ENCODE measurements at regions not wholly inside any gene's neighbourhood (a gene's known extent, or its start where the extent isn't known, plus 50 kb on each side); places are given as distances from the start of the nearest gene placed in this dataset.

GRCh38 chr4:54806351-54806750, 148.6 kb downstream of the KIT start:
- Histone ChIP-seq H3K9ac (ENCODE audit: low read length) (no peak overlapping the region), H3K4me1 (ENCODE audit: control insufficient read depth, low read depth, low read length) (no peaks in the 10 kb centered on the region), H3K9me3 (ENCODE audit: control insufficient read depth, low read depth, low read length) (peaks cover 4% of the 10 kb centered on the region), H3K36me3 (ENCODE audit: control insufficient read depth, low read depth, low read length) (no peaks in the 10 kb centered on the region), H3K27ac (ENCODE audit: low read length) (no peak overlapping the region), H3K4me3 (ENCODE audit: low read length) (no peak overlapping the region), H3K27me3 (ENCODE audit: control insufficient read depth, insufficient read depth, low read length) (no peaks in the 10 kb centered on the region)

DNA sequence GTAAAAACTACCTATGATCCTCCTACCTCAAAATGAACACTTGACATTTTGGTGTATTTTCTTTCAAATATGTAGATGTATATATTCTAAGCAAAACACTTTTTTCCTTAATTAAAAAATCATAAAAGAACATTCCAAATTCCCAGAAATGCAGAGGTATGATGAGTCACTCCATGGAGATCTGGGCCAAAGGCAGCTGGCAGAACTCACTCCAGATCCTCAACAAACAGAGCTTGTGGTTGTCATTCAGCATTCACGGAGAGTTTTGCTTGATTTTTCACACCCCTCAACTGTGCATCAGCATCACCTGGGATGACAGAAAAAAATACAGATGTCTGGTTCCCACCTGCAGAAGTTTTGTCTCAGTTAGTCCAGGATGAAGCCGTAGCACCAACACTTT, 144.6 kb downstream of the KIT start:
- H3K4me1 ChIP-seq (ENCODE audit: control insufficient read depth, low read depth, low read length), result no peaks in the 10 kb centered on the region
- no peaks in the 10 kb centered on the region for H3K36me3 ChIP-seq (ENCODE audit: control insufficient read depth, low read depth, low read length)
- H3K27me3 ChIP-seq (ENCODE audit: control insufficient read depth, insufficient read depth, low read length), result no peaks in the 10 kb centered on the region
- no peak overlapping the region for H3K4me3 ChIP-seq (ENCODE audit: low read length)
- H3K27ac ChIP-seq (ENCODE audit: low read length), result no peak overlapping the region
- H3K9ac ChIP-seq (ENCODE audit: low read length), result no peak overlapping the region
- H3K9me3 ChIP-seq (ENCODE audit: control insufficient read depth, low read depth, low read length), result peaks cover 4% of the 10 kb centered on the region

DNA sequence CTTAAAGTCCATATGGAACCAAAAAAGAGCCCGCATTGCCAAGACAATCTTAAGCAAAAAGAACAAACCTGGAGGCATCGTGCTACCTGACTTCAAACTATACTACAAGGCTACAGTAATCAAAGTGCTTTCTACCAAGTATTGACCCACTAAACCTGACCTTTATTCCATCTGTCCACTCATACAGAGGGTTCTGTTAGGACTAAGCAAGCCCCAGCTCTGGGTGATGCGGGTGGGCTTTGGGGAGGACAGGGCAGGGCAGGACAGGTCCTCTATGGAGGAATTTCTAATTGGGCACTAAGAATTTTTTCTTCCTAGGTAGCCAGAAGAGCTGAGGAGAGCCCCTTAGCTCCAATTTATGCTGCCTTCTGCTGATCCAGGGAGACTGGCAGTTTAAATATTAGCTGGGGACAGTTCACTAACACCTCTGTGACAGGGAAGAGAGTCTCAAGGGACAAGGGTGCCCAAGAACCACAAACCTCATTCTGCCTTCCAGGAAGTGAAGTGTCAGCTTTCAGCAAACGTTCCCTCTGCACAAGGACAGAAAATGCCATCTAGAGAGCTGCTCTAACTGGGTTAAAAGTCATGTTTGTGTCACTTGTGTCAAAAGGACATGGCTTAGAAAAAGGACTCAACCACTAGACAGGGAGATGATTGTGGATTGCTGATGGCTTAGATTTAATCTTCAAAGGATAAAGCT, 143.2 kb downstream of the KIT start:
- H3K27ac ChIP-seq (ENCODE audit: low read length), result no peak overlapping the region
- H3K9me3 ChIP-seq (ENCODE audit: control insufficient read depth, low read depth, low read length), result no peaks in the 10 kb centered on the region
- no peaks in the 10 kb centered on the region for H3K4me1 ChIP-seq (ENCODE audit: control insufficient read depth, low read depth, low read length)
- H3K9ac ChIP-seq (ENCODE audit: low read length), result no peak overlapping the region
- no peaks in the 10 kb centered on the region for H3K36me3 ChIP-seq (ENCODE audit: control insufficient read depth, low read depth, low read length)
- H3K4me3 ChIP-seq (ENCODE audit: low read length), result no peak overlapping the region
- no peaks in the 10 kb centered on the region for H3K27me3 ChIP-seq (ENCODE audit: control insufficient read depth, insufficient read depth, low read length)

- H3K9me3 ChIP-seq (ENCODE audit: control insufficient read depth, low read depth, low read length), result no peaks in the 10 kb centered on the region
- no peak overlapping the region for H3K9ac ChIP-seq (ENCODE audit: low read length)
- H3K36me3 ChIP-seq (ENCODE audit: control insufficient read depth, low read depth, low read length), result no peaks in the 10 kb centered on the region
- H3K27ac ChIP-seq (ENCODE audit: low read length), result no peak overlapping the region
- H3K27me3 ChIP-seq (ENCODE audit: control insufficient read depth, insufficient read depth, low read length), result no peaks in the 10 kb centered on the region
- H3K4me3 ChIP-seq (ENCODE audit: low read length), result no peak overlapping the region
- no peaks in the 10 kb centered on the region for H3K4me1 ChIP-seq (ENCODE audit: control insufficient read depth, low read depth, low read length)
Measured at GRCh38 chr4:54794579-54794978, 136.8 kb downstream of the KIT start.

DNA sequence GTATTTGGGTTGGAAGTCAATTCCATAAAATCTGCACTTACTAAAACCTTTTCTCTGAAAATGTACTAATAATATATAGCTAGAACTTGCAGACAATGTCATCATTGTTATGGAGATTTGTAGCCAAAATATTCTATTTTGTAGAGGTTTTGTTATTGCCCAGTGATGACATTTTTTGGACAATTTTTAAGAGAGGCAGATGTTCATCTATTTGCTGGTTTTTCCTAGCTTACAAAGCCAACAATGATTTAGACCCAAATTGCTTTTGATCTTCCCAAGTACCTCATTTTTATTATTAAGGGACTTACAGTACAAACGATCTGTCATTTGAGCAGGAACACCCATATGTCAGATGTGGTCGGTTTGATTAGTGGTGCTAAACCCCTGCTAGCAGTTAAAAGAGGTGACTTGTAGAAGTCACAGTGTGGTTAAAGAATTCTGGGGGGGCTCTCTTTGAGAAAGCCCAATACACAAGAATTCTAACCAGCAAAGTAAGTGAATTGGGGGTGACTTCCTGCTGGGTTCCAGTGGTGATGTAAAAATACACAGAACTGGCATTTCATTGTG, 136.2 kb downstream of the KIT start:
- H3K9me3 ChIP-seq (ENCODE audit: control insufficient read depth, low read depth, low read length), result no peaks in the 10 kb centered on the region
- H3K27me3 ChIP-seq (ENCODE audit: control insufficient read depth, insufficient read depth, low read length), result no peaks in the 10 kb centered on the region
- no peaks in the 10 kb centered on the region for H3K36me3 ChIP-seq (ENCODE audit: control insufficient read depth, low read depth, low read length)
- H3K27ac ChIP-seq (ENCODE audit: low read length), result no peak overlapping the region
- H3K4me1 ChIP-seq (ENCODE audit: control insufficient read depth, low read depth, low read length), result no peaks in the 10 kb centered on the region
- H3K9ac ChIP-seq (ENCODE audit: low read length), result no peak overlapping the region
- no peak overlapping the region for H3K4me3 ChIP-seq (ENCODE audit: low read length)
